CD4-positive, alpha-beta T cell treated with Interleukin-12 subunit alpha and Interleukin-12 subunit beta, for 1 hour (primary cell): ENCODE measurements at regions not wholly inside any gene's neighbourhood (a gene's known extent, or its start where the extent isn't known, plus 50 kb on each side); places are given as distances from the start of the nearest gene placed in this dataset.

ENCODE experiments used
- DNase-seq: peaks from one replicate; pipeline ENCODE4 v3.0.0-alpha.2; 2020

GRCh38 chr1:101080859-101081258 is 55.3 kb upstream of the DPH5 start:
- DNase-seq = no peak

GRCh38 chr1:101079341-101079740 is 53.8 kb upstream of the DPH5 start:
- no peak for DNase-seq

GRCh38 chr1:101077849-101078248 is 52.3 kb upstream of the DPH5 start:
- DNase-seq = no peak

- DNase-seq = no peak
These were observed 50.3 kb upstream of the DPH5 start for GRCh38 chr1:101075926-101076325.
